PC-3 (cell line): ENCODE measurements at regions not wholly inside any gene's neighbourhood (a gene's known extent, or its start where the extent isn't known, plus 50 kb on each side); places are given as distances from the start of the nearest gene placed in this dataset.

Experiments used
- ATAC-seq: fragments of 200-7000 bp; cut with Tn5 transposase; 2 replicates; pipeline ENCODE4 v1.9.1; 2020; ENCODE audit warnings: mild to moderate bottlenecking, moderate library complexity
- BruUV-seq: library from RNA; stranded (reverse); fragments of 400-500 nt; replicated peaks from 2 replicates; lab custom pipeline; 2021; lab: Mats Ljungman, UMichigan
- CTCF ChIA-PET: fragments of 300-600 bp; sonication (Branson Sonifier 250); formaldehyde crosslinking; loops from one replicate; lab custom pipeline; 2022; ENCODE audit warnings: antibody characterized with exemption; lab: Charles Lee
- POLR2A ChIA-PET: fragments of 300-600 bp; sonication (Branson Sonifier 250); formaldehyde crosslinking; loops from one replicate; lab custom pipeline; 2022; ENCODE audit warnings: antibody characterized with exemption; ENCODE audit not compliant: unreplicated experiment; lab: Charles Lee
- DNase-seq: peaks from one replicate; pipeline ENCODE4 v3.0.0-alpha.2; 2015
- H2AFZ ChIP-seq: fragments of 300-600 bp; sonication (generic); 2 replicates; pipeline ENCODE4 v1.6.0; 2016; ENCODE audit warnings: antibody characterized with exemption, low read length
- H3F3A ChIP-seq: fragments of 300-600 bp; sonication (generic); one replicate; pipeline ENCODE4 v1.6.0; 2017; ENCODE audit warnings: antibody characterized with exemption, low read length, control low read depth, mild to moderate bottlenecking; ENCODE audit not compliant: unreplicated experiment
- H3K27ac ChIP-seq: fragments of 300-600 bp; sonication (generic); 2 replicates; pipeline ENCODE4 v1.5.1; 2016; ENCODE audit warnings: mild to moderate bottlenecking, low read length
- H3K27me3 ChIP-seq: fragments of 300-600 bp; sonication (generic); 2 replicates; pipeline ENCODE4 v1.6.1; 2016; ENCODE audit warnings: low read length, mixed read lengths
- H3K36me3 ChIP-seq: fragments of 300-600 bp; sonication (generic); 2 replicates; pipeline ENCODE4 v1.6.1; 2016; ENCODE audit warnings: low read depth, mixed run types, low read length, mixed read lengths
- H3K4me1 ChIP-seq: fragments of 300-600 bp; sonication (generic); 2 replicates; pipeline ENCODE4 v1.5.1; 2016; ENCODE audit warnings: low read length; ENCODE audit not compliant: insufficient read depth
- H3K4me2 ChIP-seq: fragments of 300-600 bp; sonication (generic); 2 replicates; pipeline ENCODE4 v1.6.0; 2016; ENCODE audit warnings: low read length
- H3K4me3 ChIP-seq: fragments of 300-600 bp; sonication (generic); 2 replicates; pipeline ENCODE4 v1.5.1; 2016; ENCODE audit warnings: mild to moderate bottlenecking, low read length, mixed read lengths
- H3K79me2 ChIP-seq: fragments of 300-600 bp; sonication (generic); 2 replicates; pipeline ENCODE4 v1.6.1; 2017; ENCODE audit warnings: low read length, mixed read lengths
- H3K9ac ChIP-seq: fragments of 300-600 bp; sonication (generic); 2 replicates; pipeline ENCODE4 v1.6.0; 2016; ENCODE audit warnings: mild to moderate bottlenecking, low read length
- H3K9me2 ChIP-seq: fragments of 300-600 bp; sonication (generic); replicated peaks from 2 replicates; pipeline ENCODE4 v1.6.1; 2016; ENCODE audit warnings: mixed run types, low read length, mixed read lengths
- H3K9me3 ChIP-seq: fragments of 300-600 bp; sonication (generic); 2 replicates; pipeline ENCODE4 v1.6.1; 2016; ENCODE audit warnings: low read length, mixed read lengths
- H4K20me1 ChIP-seq: fragments of 300-600 bp; sonication (generic); 2 replicates; pipeline ENCODE4 v1.6.1; 2016; ENCODE audit warnings: low read length, mixed read lengths
- CTCF ChIP-seq: fragments of 300-600 bp; sonication (generic); conservative IDR thresholded peaks from 2 replicates; pipeline ENCODE4 v1.5.1; 2017; ENCODE audit warnings: antibody characterized with exemption, low read depth, mild to moderate bottlenecking, low read length
- EZH2 ChIP-seq: fragments of 300-600 bp; sonication (generic); IDR thresholded peaks from one replicate; pipeline ENCODE4 v1.6.1; 2017; ENCODE audit warnings: antibody characterized with exemption, mild to moderate bottlenecking, low read length; ENCODE audit not compliant: unreplicated experiment
- EZH2phosphoT487 ChIP-seq: fragments of 300-600 bp; sonication (generic); IDR thresholded peaks from 2 replicates; pipeline ENCODE4 v1.6.1; 2018; ENCODE audit warnings: mild to moderate bottlenecking, antibody characterized with exemption, low read length, borderline replicate concordance
- intact Hi-C: fragments of 100-400 bp; cut with micrococcal nuclease; formaldehyde crosslinking; loops from 2 replicates; pipeline ENCODE4 v1.9.0; 2023

GRCh38 chr7:85471307-85471706 is 284.5 kb upstream of the SEMA3D start:
- Histone ChIP-seq H3K79me2 (no peaks in the 10 kb centered on the region), H3K9me2 (no peaks in the 10 kb centered on the region), H4K20me1 (no peaks in the 10 kb centered on the region), H3K9ac (no peak overlapping the region), H3K4me1 (peaks cover 10% of the 10 kb centered on the region; the same call in 1 of the 2 replicates), H3K27me3 (no peaks in the 10 kb centered on the region), H3K4me3 (no peak overlapping the region), H3K36me3 (no peaks in the 10 kb centered on the region), H3F3A (no peaks in the 10 kb centered on the region), H2AFZ (no peak overlapping the region), H3K4me2 (no peak overlapping the region), H3K27ac (no peak overlapping the region), H3K9me3 (no peaks in the 10 kb centered on the region)
- DNase-seq (no peak), ATAC-seq (no peak)
- intact Hi-C loops, result loop anchor here (2.0 kb wide), 1 partner anchor 83 kb away; no protein-coding TSS in a partner anchor
- ChIA-PET POLR2A (no interaction called here), CTCF (no interaction called here)
- TF ChIP-seq EZH2phosphoT487, result no peak
- peak; percentile 27; the same call in 1 of the 2 replicates for TF ChIP-seq CTCF
- TF ChIP-seq EZH2, result no peak
- no TSS peak for BruUV-seq

- no peaks in the 10 kb centered on the region for H4K20me1 ChIP-seq
- BruUV-seq, result no TSS peak
- TF ChIP-seq EZH2phosphoT487 (no peak), EZH2 (no peak), CTCF (no peak)
- H3K9me3 ChIP-seq, result no peaks in the 10 kb centered on the region
- H3K27me3 ChIP-seq, result no peaks in the 10 kb centered on the region
- no peaks in the 10 kb centered on the region for H3K79me2 ChIP-seq
- H3K4me2 ChIP-seq, result no peak overlapping the region
- H3F3A ChIP-seq, result no peaks in the 10 kb centered on the region
- H3K4me1 ChIP-seq, result peaks cover 9% of the 10 kb centered on the region; the same call in 1 of the 2 replicates
- ChIA-PET POLR2A (no interaction called here), CTCF (no interaction called here)
- no peak overlapping the region for H2AFZ ChIP-seq
- DNase-seq (no peak), ATAC-seq (no peak; the same call in 1 of the 2 replicates)
- no peaks in the 10 kb centered on the region for H3K9me2 ChIP-seq
- intact Hi-C loops, result loop anchor here (2.0 kb wide), 1 partner anchor 85 kb away; no protein-coding TSS in a partner anchor
- no peak overlapping the region for H3K4me3 ChIP-seq
- H3K9ac ChIP-seq, result no peak overlapping the region
- H3K27ac ChIP-seq, result no peak overlapping the region
- H3K36me3 ChIP-seq, result no peaks in the 10 kb centered on the region
Observed at GRCh38 chr7:85469446-85470010, 282.7 kb upstream of the SEMA3D start.

- CTCF ChIA-PET, result interaction anchor here (0.7 to 1.2 kb wide), 5 partner anchors 291 to 715 kb away, joined by 3 to 7 read pairs (median 3); no protein-coding TSS in a partner anchor
- TF ChIP-seq EZH2phosphoT487, result no peak
- TF ChIP-seq EZH2, result no peak
- peak; percentile 52 for TF ChIP-seq CTCF
- H3K4me1 ChIP-seq, result no peaks in the 10 kb centered on the region
- H3K9me3 ChIP-seq, result no peaks in the 10 kb centered on the region
- no peaks in the 10 kb centered on the region for H3K9me2 ChIP-seq
- no peaks in the 10 kb centered on the region for H3K36me3 ChIP-seq
- H3K4me2 ChIP-seq, result no peak overlapping the region
- H2AFZ ChIP-seq, result peak overlapping the region; percentile 47; the same call in 1 of the 2 replicates
- H3K4me3 ChIP-seq, result no peak overlapping the region
- H3K9ac ChIP-seq, result no peak overlapping the region
- H3K79me2 ChIP-seq, result no peaks in the 10 kb centered on the region
- intact Hi-C loops, result loop anchor here (1.0 to 5.0 kb wide), 3 partner anchors 287 to 423 kb away; no protein-coding TSS in a partner anchor
- H3K27ac ChIP-seq, result no peak overlapping the region
- DNase-seq (peak; percentile 36), ATAC-seq (peak; percentile 22; the same call in 1 of the 2 replicates)
- POLR2A ChIA-PET, result no interaction called here
- H4K20me1 ChIP-seq, result no peaks in the 10 kb centered on the region
- H3F3A ChIP-seq, result no peaks in the 10 kb centered on the region
- H3K27me3 ChIP-seq, result no peaks in the 10 kb centered on the region
- no TSS peak for BruUV-seq
Observed at GRCh38 chr7:85464042-85464651, 277.3 kb upstream of the SEMA3D start.
